ENCODE measurements at regions not wholly inside any gene's neighbourhood (a gene's known extent, or its start where the extent isn't known, plus 50 kb on each side); places are given as distances from the start of the nearest gene placed in this dataset.

GRCh38 chr2:34099377-34099776 is 500.3 kb upstream of the FAM98A start:
- DNase-seq (ENCODE audit: low spot score): no peak

- DNase-seq (ENCODE audit: low spot score): no peak
Observed at GRCh38 chr2:34098256-34098655, 499.2 kb upstream of the FAM98A start.

DNA sequence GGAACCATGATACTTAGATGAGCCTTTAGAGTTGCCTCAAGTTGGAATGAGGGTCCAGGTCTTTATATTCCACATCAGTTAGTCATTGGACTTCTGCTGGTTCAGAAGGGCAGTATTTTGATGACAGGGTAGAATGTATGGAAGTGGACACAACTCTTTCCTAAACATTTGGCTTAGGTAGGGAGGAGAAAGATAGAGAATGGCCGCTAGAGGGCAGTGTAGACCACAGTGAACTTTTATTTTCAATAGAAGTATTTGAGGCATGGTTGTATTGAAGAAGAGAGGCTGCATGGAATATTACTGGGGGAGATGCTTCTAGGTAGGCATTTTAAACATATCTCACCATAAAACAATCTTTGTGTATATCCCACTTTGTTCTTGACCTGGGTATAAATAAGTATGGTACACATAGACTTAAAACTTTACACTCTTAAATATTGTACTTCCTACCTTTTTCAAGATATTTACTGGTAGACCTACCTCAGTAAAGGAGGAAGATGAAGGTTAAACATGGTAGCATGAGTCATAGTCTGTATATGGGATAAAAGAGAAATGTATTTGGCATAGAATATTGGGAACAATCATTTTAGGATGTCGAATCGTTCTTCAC is 497.6 kb upstream of the FAM98A start:
- DNase-seq (ENCODE audit: low spot score): peak; percentile 22

- DNase-seq (ENCODE audit: low spot score): no peak
Observed at GRCh38 chr2:34093790-34094189, 494.7 kb upstream of the FAM98A start.

GRCh38 chr2:34070196-34070595 is 471.1 kb upstream of the FAM98A start:
- no peak for DNase-seq (ENCODE audit: low spot score)

GRCh38 chr2:34069604-34070003 is 470.5 kb upstream of the FAM98A start:
- DNase-seq (ENCODE audit: low spot score): no peak

DNA sequence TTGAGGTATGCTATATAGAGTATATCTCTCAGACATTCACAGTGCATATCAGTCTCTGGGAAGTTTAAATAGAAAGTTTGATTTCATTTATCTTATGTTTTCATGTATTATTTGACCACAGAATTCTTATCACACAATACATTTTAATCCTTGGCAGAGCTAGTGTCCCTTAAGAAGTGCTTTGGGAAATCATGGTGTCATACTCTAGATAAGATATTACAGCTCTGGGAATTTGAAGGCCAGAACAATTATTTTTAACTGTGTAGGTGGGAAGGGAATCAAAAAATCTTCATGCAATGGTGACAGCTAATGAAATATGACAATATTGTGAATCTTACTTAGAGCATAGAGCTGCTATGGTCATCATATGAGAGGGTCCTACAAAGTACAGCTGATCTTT is 451.3 kb upstream of the FAM98A start:
- DNase-seq (ENCODE audit: low spot score): no peak

- DNase-seq (ENCODE audit: low spot score): no peak
Observed at GRCh38 chr2:34045101-34045655, 446.1 kb upstream of the FAM98A start.

- no peak for DNase-seq (ENCODE audit: low spot score)
Observed at GRCh38 chr2:34037886-34038285, 438.8 kb upstream of the FAM98A start.

DNA sequence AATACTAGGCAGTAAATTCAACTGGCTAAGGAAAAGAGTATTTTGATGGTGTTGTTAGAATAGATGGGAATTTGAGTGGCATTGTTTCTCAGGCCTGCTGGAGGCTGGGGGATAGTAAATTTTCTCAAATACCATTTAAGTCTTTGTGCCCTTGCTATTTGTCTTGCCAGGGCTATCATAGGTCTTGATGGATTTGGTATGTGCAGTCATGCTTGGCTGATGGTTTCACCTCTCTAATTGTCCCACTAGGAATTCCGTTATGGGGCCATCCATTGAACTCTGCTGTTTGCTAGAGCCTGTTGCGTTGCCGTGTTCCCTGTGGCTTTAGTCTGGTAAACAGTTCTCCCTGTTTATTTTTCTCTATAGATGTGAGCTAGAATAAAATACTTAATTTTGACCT is 438.1 kb upstream of the FAM98A start:
- no peak for DNase-seq (ENCODE audit: low spot score)

- no peak for DNase-seq (ENCODE audit: low spot score)
Observed at GRCh38 chr2:34031097-34031496, 432.0 kb upstream of the FAM98A start.

- no peak for DNase-seq (ENCODE audit: low spot score)
Observed at GRCh38 chr2:34030273-34030672, 431.2 kb upstream of the FAM98A start.

- DNase-seq (ENCODE audit: low spot score): no peak
Observed at GRCh38 chr2:34029073-34029472, 430.0 kb upstream of the FAM98A start.

DNA sequence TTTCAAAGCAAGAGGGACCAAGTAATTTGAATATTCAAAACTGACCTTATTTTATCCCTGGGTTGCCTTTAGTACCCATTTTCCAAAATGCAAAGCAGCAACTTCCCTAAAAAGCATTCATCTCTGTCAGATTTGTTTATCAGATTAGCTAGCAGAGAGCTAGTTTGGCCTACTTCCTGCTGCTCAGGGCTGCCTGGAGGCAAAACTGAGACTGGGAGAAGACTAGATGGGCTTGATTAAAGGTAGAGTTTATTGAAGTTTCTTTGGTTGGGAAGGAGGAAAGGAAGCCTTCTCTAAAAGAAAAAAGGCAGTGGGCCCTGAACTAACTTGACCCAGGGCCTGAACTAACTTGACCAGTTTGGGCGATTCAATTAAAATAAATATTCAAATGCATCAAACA is 426.1 kb upstream of the FAM98A start:
- no peak for DNase-seq (ENCODE audit: low spot score)

- peak; percentile 11 for DNase-seq (ENCODE audit: low spot score)
Observed at GRCh38 chr2:34012715-34013302, 413.7 kb upstream of the FAM98A start.

DNA sequence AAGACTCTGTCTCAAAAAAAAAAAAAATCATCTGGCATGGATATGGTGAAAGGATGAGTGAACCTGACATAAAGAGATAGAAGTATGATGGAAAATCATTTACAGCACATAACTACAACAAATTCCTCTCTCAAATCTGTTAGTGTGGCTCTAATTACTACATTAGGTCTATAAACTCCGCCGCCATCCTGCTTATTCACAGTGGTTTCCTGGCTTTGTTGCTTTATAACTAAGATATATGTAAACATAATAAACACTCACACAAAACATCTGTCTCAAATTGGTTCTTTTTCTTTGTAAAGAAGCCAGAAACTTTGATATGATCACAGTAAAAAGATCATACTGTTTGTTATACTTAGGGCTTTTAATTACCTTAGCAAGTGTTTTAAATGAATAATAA is 412.6 kb upstream of the FAM98A start:
- DNase-seq (ENCODE audit: low spot score): no peak

- no peak for DNase-seq (ENCODE audit: low spot score)
Observed at GRCh38 chr2:34005901-34006300, 406.8 kb upstream of the FAM98A start.

DNA sequence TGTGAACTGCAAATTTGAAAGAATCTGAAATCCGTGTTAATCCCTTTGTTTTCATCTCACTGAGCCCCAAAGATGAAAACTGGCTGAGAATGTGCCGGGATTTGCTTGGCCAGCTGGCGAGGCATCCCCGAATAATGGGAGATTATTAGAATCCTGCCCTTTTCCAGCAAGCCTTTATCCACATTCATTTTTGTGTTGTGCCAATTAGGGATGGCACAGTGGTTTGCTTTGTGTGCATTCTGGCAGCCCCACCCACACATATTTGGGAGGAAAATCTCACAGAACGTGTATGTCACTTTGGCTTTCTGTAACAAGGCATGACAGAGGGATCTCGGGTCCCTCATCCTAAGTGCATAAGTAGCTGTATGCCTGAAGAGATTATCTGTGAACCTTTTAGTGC is 405.8 kb upstream of the FAM98A start:
- no peak for DNase-seq (ENCODE audit: low spot score)

GRCh38 chr2:34003795-34004194 is 404.7 kb upstream of the FAM98A start:
- DNase-seq (ENCODE audit: low spot score): no peak

- no peak for DNase-seq (ENCODE audit: low spot score)
Observed at GRCh38 chr2:34001557-34001956, 402.5 kb upstream of the FAM98A start.

DNA sequence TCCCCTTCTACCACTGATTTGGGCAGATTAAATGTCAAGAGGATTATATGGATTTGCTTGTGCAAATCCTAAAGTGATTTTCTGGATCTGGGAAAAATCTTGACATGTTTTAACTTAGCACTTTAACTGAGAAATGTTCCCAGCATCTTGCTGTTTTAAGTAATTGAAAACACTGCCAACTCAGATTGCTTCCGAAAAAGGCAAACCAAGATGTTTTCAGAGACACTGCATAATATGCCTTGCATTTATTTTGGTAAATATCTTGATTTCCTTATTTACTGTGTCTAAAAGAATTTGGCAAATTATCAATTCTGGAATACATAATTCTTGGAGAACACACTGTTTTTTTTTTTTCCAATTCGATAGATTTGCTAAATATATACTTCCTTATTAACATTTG is 385.0 kb upstream of the FAM98A start:
- no peak for DNase-seq (ENCODE audit: low spot score)

- no peak for DNase-seq (ENCODE audit: low spot score)
Observed at GRCh38 chr2:33978471-33978870, 379.4 kb upstream of the FAM98A start.

DNA sequence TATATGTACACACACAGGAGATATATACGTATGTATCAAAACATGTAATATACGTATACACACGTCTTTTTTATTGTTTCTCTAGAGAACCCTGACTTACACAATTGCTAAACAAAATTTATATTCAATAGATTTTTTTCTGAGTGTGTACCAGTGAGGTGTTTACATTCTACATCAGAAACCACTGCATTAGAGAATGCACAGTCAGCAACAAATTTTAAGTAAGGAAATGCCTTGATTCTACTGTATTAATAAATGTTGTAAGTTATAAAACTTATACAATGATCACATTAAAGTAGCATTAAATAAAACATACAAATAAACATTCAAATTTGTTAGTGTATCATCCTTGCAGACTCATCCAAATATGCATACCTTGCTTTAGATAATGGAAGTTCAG is 376.4 kb upstream of the FAM98A start:
- DNase-seq (ENCODE audit: low spot score): no peak

DNA sequence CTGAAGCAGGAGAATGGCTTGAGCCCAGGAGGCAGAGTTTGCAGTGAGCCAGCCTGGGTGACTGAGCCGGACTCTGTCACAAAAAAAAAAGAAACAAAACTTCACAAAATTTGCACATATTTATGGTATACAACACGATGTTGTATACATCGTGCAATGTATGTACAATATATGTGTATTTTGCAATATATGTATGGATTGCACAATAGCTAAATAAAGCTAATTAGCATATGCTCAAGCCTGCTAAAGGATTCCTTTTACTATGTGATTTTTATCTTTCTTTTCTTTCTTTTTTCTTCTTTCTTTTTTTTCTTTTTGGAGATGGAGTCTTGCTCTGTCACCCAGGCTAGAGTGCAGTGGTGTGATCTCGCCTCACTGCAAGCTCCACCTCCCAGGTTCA is 368.0 kb upstream of the FAM98A start:
- no peak for DNase-seq (ENCODE audit: low spot score)

All from AG08396 (cell line).